Peyer's patch (tissue), 4 donors: ENCODE measurements at regions not wholly inside any gene's neighbourhood (a gene's known extent, or its start where the extent isn't known, plus 50 kb on each side); places are given as distances from the start of the nearest gene placed in this dataset.

Source experiments
- POLR2A ChIP-seq, 2 donors: fragments of 450-650 bp; IDR thresholded peaks; one replicate each; pipeline ENCODE4 v1.5.1; 2017; ENCODE audit warnings: antibody characterized with exemption in 2 of 2, mild to moderate bottlenecking in 2 of 2, moderate library complexity in 2 of 2
- TF ChIP-seq, protein P1 (sequence below), 6 experiments: fragments of 450-650 bp in 4 of 6; fragments of 200-600 bp in 2 of 6; sonication (generic) in 1 of 6; IDR thresholded peaks; one replicate each; pipeline ENCODE4 v1.5.1; 2017 to 2019; ENCODE audit warnings: antibody characterized with exemption in 6 of 6, mild to moderate bottlenecking in 3 of 6, moderate library complexity in 1 of 6

DNA sequence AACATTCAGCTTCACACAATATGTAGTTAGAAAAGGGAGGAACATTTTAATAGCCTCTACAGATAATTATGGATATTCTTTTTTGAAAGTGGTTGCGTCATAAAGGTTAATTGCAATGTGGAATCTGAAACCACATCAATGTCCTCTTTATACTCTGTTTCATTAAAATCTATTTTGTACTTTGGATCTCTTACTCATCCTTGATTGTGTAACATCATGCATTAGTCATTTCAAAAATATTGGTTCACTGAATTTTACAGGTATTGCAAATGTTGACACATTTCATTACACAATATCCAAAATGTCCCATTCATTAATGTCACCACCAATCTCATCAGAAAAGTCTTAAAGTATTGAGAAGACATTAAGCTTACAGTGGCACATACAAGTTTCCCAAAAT, 62.7 kb upstream of the USP9X start:
- TF ChIP-seq, protein P1, sequence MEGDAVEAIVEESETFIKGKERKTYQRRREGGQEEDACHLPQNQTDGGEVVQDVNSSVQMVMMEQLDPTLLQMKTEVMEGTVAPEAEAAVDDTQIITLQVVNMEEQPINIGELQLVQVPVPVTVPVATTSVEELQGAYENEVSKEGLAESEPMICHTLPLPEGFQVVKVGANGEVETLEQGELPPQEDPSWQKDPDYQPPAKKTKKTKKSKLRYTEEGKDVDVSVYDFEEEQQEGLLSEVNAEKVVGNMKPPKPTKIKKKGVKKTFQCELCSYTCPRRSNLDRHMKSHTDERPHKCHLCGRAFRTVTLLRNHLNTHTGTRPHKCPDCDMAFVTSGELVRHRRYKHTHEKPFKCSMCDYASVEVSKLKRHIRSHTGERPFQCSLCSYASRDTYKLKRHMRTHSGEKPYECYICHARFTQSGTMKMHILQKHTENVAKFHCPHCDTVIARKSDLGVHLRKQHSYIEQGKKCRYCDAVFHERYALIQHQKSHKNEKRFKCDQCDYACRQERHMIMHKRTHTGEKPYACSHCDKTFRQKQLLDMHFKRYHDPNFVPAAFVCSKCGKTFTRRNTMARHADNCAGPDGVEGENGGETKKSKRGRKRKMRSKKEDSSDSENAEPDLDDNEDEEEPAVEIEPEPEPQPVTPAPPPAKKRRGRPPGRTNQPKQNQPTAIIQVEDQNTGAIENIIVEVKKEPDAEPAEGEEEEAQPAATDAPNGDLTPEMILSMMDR (IDR thresholded peaks at IDR 0.05), result no peak
- TF ChIP-seq POLR2A (IDR thresholded peaks at IDR 0.05), result no peak
